Activated CD4-positive, alpha-beta T cell treated with anti-CD3 and anti-CD28 coated beads, Interleukin-2, amount 50 U/mL, for 4 hours (primary cell): ENCODE measurements at regions not wholly inside any gene's neighbourhood (a gene's known extent, or its start where the extent isn't known, plus 50 kb on each side); places are given as distances from the start of the nearest gene placed in this dataset.

ENCODE experiments used
- DNase-seq, 2 experiments: peaks; one replicate each; pipeline ENCODE4 v3.0.0-alpha.2; 2020

- no peak for DNase-seq
Measured at GRCh38 chr18:72174972-72175649, 369.0 kb downstream of the CBLN2 start.

GRCh38 chr18:72171596-72171995, 372.5 kb downstream of the CBLN2 start:
- no peak for DNase-seq

- DNase-seq = no peak
Measured at GRCh38 chr18:72161691-72162090, 382.5 kb downstream of the CBLN2 start.

- no peak for DNase-seq
Measured at GRCh38 chr18:72160510-72161445, 383.4 kb downstream of the CBLN2 start.

- DNase-seq = no peak
Measured at GRCh38 chr18:72155327-72155726, 388.8 kb downstream of the CBLN2 start.

GRCh38 chr18:72154926-72155325, 389.2 kb downstream of the CBLN2 start:
- DNase-seq = no peak

GRCh38 chr18:72152935-72153334, 391.2 kb downstream of the CBLN2 start:
- no peak for DNase-seq

GRCh38 chr18:72147830-72148229, 396.3 kb downstream of the CBLN2 start:
- DNase-seq = no peak

- DNase-seq = no peak
Measured at GRCh38 chr18:72140007-72140406, 404.1 kb downstream of the CBLN2 start.

GRCh38 chr18:72128649-72129048, 415.5 kb downstream of the CBLN2 start:
- no peak for DNase-seq

- DNase-seq = no peak
Measured at GRCh38 chr18:72122103-72122502, 422.0 kb downstream of the CBLN2 start.

- no peak for DNase-seq
Measured at GRCh38 chr18:72119082-72119481, 425.1 kb downstream of the CBLN2 start.

GRCh38 chr18:72114801-72115594, 429.1 kb downstream of the CBLN2 start:
- DNase-seq = no peak

GRCh38 chr18:72107647-72108383, 436.3 kb downstream of the CBLN2 start:
- DNase-seq = no peak

GRCh38 chr18:72104851-72105250, 439.3 kb downstream of the CBLN2 start:
- DNase-seq = no peak

GRCh38 chr18:72102412-72102811, 441.7 kb downstream of the CBLN2 start:
- DNase-seq = no peak

- DNase-seq = no peak
Measured at GRCh38 chr18:72100465-72101004, 443.6 kb downstream of the CBLN2 start.

- DNase-seq = no peak
Measured at GRCh38 chr18:72091369-72091768, 452.8 kb downstream of the CBLN2 start.

GRCh38 chr18:72089432-72089831, 454.7 kb downstream of the CBLN2 start:
- no peak for DNase-seq

GRCh38 chr18:72086421-72086820, 457.7 kb downstream of the CBLN2 start:
- no peak for DNase-seq

- DNase-seq = no peak
Measured at GRCh38 chr18:72075040-72075439, 469.1 kb downstream of the CBLN2 start.

GRCh38 chr18:72063001-72063400, 481.1 kb downstream of the CBLN2 start:
- DNase-seq = no peak
